ENCODE measurements at regions not wholly inside any gene's neighbourhood (a gene's known extent, or its start where the extent isn't known, plus 50 kb on each side); places are given as distances from the start of the nearest gene placed in this dataset.

GRCh38 chr10:128839701-128840100, 627.3 kb upstream of the MGMT start:
- TF ChIP-seq HNF4G (IDR thresholded peaks at IDR 0.05), result no peak
- TF ChIP-seq, protein P1, sequence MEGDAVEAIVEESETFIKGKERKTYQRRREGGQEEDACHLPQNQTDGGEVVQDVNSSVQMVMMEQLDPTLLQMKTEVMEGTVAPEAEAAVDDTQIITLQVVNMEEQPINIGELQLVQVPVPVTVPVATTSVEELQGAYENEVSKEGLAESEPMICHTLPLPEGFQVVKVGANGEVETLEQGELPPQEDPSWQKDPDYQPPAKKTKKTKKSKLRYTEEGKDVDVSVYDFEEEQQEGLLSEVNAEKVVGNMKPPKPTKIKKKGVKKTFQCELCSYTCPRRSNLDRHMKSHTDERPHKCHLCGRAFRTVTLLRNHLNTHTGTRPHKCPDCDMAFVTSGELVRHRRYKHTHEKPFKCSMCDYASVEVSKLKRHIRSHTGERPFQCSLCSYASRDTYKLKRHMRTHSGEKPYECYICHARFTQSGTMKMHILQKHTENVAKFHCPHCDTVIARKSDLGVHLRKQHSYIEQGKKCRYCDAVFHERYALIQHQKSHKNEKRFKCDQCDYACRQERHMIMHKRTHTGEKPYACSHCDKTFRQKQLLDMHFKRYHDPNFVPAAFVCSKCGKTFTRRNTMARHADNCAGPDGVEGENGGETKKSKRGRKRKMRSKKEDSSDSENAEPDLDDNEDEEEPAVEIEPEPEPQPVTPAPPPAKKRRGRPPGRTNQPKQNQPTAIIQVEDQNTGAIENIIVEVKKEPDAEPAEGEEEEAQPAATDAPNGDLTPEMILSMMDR (IDR thresholded peaks at IDR 0.05; ENCODE audit: low read depth, low read length, missing input control), result no peak
- no peak for TF ChIP-seq MAX (IDR thresholded peaks at IDR 0.05)
- TF ChIP-seq, protein P2, sequence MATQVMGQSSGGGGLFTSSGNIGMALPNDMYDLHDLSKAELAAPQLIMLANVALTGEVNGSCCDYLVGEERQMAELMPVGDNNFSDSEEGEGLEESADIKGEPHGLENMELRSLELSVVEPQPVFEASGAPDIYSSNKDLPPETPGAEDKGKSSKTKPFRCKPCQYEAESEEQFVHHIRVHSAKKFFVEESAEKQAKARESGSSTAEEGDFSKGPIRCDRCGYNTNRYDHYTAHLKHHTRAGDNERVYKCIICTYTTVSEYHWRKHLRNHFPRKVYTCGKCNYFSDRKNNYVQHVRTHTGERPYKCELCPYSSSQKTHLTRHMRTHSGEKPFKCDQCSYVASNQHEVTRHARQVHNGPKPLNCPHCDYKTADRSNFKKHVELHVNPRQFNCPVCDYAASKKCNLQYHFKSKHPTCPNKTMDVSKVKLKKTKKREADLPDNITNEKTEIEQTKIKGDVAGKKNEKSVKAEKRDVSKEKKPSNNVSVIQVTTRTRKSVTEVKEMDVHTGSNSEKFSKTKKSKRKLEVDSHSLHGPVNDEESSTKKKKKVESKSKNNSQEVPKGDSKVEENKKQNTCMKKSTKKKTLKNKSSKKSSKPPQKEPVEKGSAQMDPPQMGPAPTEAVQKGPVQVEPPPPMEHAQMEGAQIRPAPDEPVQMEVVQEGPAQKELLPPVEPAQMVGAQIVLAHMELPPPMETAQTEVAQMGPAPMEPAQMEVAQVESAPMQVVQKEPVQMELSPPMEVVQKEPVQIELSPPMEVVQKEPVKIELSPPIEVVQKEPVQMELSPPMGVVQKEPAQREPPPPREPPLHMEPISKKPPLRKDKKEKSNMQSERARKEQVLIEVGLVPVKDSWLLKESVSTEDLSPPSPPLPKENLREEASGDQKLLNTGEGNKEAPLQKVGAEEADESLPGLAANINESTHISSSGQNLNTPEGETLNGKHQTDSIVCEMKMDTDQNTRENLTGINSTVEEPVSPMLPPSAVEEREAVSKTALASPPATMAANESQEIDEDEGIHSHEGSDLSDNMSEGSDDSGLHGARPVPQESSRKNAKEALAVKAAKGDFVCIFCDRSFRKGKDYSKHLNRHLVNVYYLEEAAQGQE (IDR thresholded peaks at IDR 0.05), result no peak
- no peak for TF ChIP-seq ATF3 (IDR thresholded peaks at IDR 0.05)
- no peak for TF ChIP-seq YY1 (IDR thresholded peaks at IDR 0.05)
- TF ChIP-seq ZBTB33 (IDR thresholded peaks at IDR 0.05), result no peak
- TF ChIP-seq GABPA (IDR thresholded peaks at IDR 0.05 in 1 of 2, conservative IDR thresholded peaks at IDR 0.05 in 1 of 2), result no peak

Data from liver (tissue), 3 donors.